ENCODE measurements at regions not wholly inside any gene's neighbourhood (a gene's known extent, or its start where the extent isn't known, plus 50 kb on each side); places are given as distances from the start of the nearest gene placed in this dataset.

- H3K4me3 ChIP-seq (ENCODE audit: low read length) = no peak overlapping the region
- peaks cover 33% of the 10 kb centered on the region for H3K4me1 ChIP-seq (ENCODE audit: insufficient read depth, low read length)
Observed at GRCh38 chr7:131238347-131238931, 89.2 kb upstream of the MKLN1 start.

GRCh38 chr7:131241386-131241785, 86.3 kb upstream of the MKLN1 start:
- Histone ChIP-seq H3K4me3 (ENCODE audit: low read length) (no peak overlapping the region), H3K27me3 (ENCODE audit: insufficient read depth, low read length) (no peaks in the 10 kb centered on the region), H3K9me3 (ENCODE audit: low read depth, low read length) (no peaks in the 10 kb centered on the region), H3K4me1 (ENCODE audit: insufficient read depth, low read length) (peaks cover 16% of the 10 kb centered on the region)

More at GRCh38 chr7:131238347-131238931, 89.2 kb upstream of the MKLN1 start:
- Histone ChIP-seq H3K27me3 (ENCODE audit: insufficient read depth, low read length) (no peaks in the 10 kb centered on the region), H3K9me3 (ENCODE audit: low read depth, low read length) (no peaks in the 10 kb centered on the region)

- H3K27me3 ChIP-seq (ENCODE audit: insufficient read depth, low read length) = no peaks in the 10 kb centered on the region
- H3K9me3 ChIP-seq (ENCODE audit: low read depth, low read length) = no peaks in the 10 kb centered on the region
- H3K4me1 ChIP-seq (ENCODE audit: insufficient read depth, low read length) = peaks cover 15% of the 10 kb centered on the region
- H3K4me3 ChIP-seq (ENCODE audit: low read length) = no peak overlapping the region
Observed at GRCh38 chr7:131242123-131242650, 85.5 kb upstream of the MKLN1 start.

GRCh38 chr7:131244259-131244852, 83.3 kb upstream of the MKLN1 start:
- Histone ChIP-seq H3K27me3 (ENCODE audit: insufficient read depth, low read length) (no peaks in the 10 kb centered on the region), H3K9me3 (ENCODE audit: low read depth, low read length) (no peaks in the 10 kb centered on the region), H3K4me3 (ENCODE audit: low read length) (no peak overlapping the region), H3K4me1 (ENCODE audit: insufficient read depth, low read length) (no peaks in the 10 kb centered on the region)

- H3K9me3 ChIP-seq (ENCODE audit: low read depth, low read length) = peaks cover 1% of the 10 kb centered on the region
- no peaks in the 10 kb centered on the region for H3K4me1 ChIP-seq (ENCODE audit: insufficient read depth, low read length)
Observed at GRCh38 chr7:131249003-131249402, 78.7 kb upstream of the MKLN1 start.

GRCh38 chr7:131249483-131249882, 78.2 kb upstream of the MKLN1 start:
- Histone ChIP-seq H3K4me1 (ENCODE audit: insufficient read depth, low read length) (no peaks in the 10 kb centered on the region), H3K9me3 (ENCODE audit: low read depth, low read length) (peaks cover 6% of the 10 kb centered on the region), H3K4me3 (ENCODE audit: low read length) (no peak overlapping the region), H3K27me3 (ENCODE audit: insufficient read depth, low read length) (no peaks in the 10 kb centered on the region)

More at GRCh38 chr7:131249003-131249402, 78.7 kb upstream of the MKLN1 start:
- no peaks in the 10 kb centered on the region for H3K27me3 ChIP-seq (ENCODE audit: insufficient read depth, low read length)
- H3K4me3 ChIP-seq (ENCODE audit: low read length) = no peak overlapping the region

- Histone ChIP-seq H3K9me3 (ENCODE audit: low read depth, low read length) (peaks cover 15% of the 10 kb centered on the region), H3K4me3 (ENCODE audit: low read length) (no peak overlapping the region), H3K4me1 (ENCODE audit: insufficient read depth, low read length) (no peaks in the 10 kb centered on the region), H3K27me3 (ENCODE audit: insufficient read depth, low read length) (no peaks in the 10 kb centered on the region)
Observed at GRCh38 chr7:131250331-131250730, 77.3 kb upstream of the MKLN1 start.

GRCh38 chr7:131251371-131251770, 76.3 kb upstream of the MKLN1 start:
- H3K4me3 ChIP-seq (ENCODE audit: low read length) = no peak overlapping the region
- no peaks in the 10 kb centered on the region for H3K4me1 ChIP-seq (ENCODE audit: insufficient read depth, low read length)
- H3K27me3 ChIP-seq (ENCODE audit: insufficient read depth, low read length) = no peaks in the 10 kb centered on the region
- H3K9me3 ChIP-seq (ENCODE audit: low read depth, low read length) = peaks cover 16% of the 10 kb centered on the region

GRCh38 chr7:131252976-131253375, 74.7 kb upstream of the MKLN1 start:
- no peaks in the 10 kb centered on the region for H3K27me3 ChIP-seq (ENCODE audit: insufficient read depth, low read length)
- H3K4me3 ChIP-seq (ENCODE audit: low read length) = no peak overlapping the region
- no peaks in the 10 kb centered on the region for H3K4me1 ChIP-seq (ENCODE audit: insufficient read depth, low read length)
- peaks cover 16% of the 10 kb centered on the region for H3K9me3 ChIP-seq (ENCODE audit: low read depth, low read length)

- Histone ChIP-seq H3K27me3 (ENCODE audit: insufficient read depth, low read length) (no peaks in the 10 kb centered on the region), H3K4me1 (ENCODE audit: insufficient read depth, low read length) (no peaks in the 10 kb centered on the region), H3K9me3 (ENCODE audit: low read depth, low read length) (peaks cover 16% of the 10 kb centered on the region), H3K4me3 (ENCODE audit: low read length) (no peak overlapping the region)
Observed at GRCh38 chr7:131254211-131254610, 73.5 kb upstream of the MKLN1 start.

- no peaks in the 10 kb centered on the region for H3K27me3 ChIP-seq (ENCODE audit: insufficient read depth, low read length)
- H3K4me1 ChIP-seq (ENCODE audit: insufficient read depth, low read length) = no peaks in the 10 kb centered on the region
- peaks cover 16% of the 10 kb centered on the region for H3K9me3 ChIP-seq (ENCODE audit: low read depth, low read length)
- H3K4me3 ChIP-seq (ENCODE audit: low read length) = no peak overlapping the region
Observed at GRCh38 chr7:131255242-131255641, 72.4 kb upstream of the MKLN1 start.

GRCh38 chr7:131261476-131261994, 66.1 kb upstream of the MKLN1 start:
- H3K4me1 ChIP-seq (ENCODE audit: insufficient read depth, low read length) = peaks cover 12% of the 10 kb centered on the region
- no peak overlapping the region for H3K4me3 ChIP-seq (ENCODE audit: low read length)
- no peaks in the 10 kb centered on the region for H3K27me3 ChIP-seq (ENCODE audit: insufficient read depth, low read length)
- no peaks in the 10 kb centered on the region for H3K9me3 ChIP-seq (ENCODE audit: low read depth, low read length)

GRCh38 chr7:131265227-131265626, 62.4 kb upstream of the MKLN1 start:
- no peaks in the 10 kb centered on the region for H3K9me3 ChIP-seq (ENCODE audit: low read depth, low read length)
- H3K27me3 ChIP-seq (ENCODE audit: insufficient read depth, low read length) = no peaks in the 10 kb centered on the region
- H3K4me1 ChIP-seq (ENCODE audit: insufficient read depth, low read length) = peaks cover 12% of the 10 kb centered on the region
- no peak overlapping the region for H3K4me3 ChIP-seq (ENCODE audit: low read length)

GRCh38 chr7:131267631-131268030, 60.0 kb upstream of the MKLN1 start:
- Histone ChIP-seq H3K9me3 (ENCODE audit: low read depth, low read length) (no peaks in the 10 kb centered on the region), H3K4me1 (ENCODE audit: insufficient read depth, low read length) (peaks cover 12% of the 10 kb centered on the region), H3K27me3 (ENCODE audit: insufficient read depth, low read length) (no peaks in the 10 kb centered on the region), H3K4me3 (ENCODE audit: low read length) (no peak overlapping the region)

GRCh38 chr7:131268906-131269305, 58.8 kb upstream of the MKLN1 start:
- no peaks in the 10 kb centered on the region for H3K9me3 ChIP-seq (ENCODE audit: low read depth, low read length)
- H3K27me3 ChIP-seq (ENCODE audit: insufficient read depth, low read length) = no peaks in the 10 kb centered on the region
- peaks cover 12% of the 10 kb centered on the region for H3K4me1 ChIP-seq (ENCODE audit: insufficient read depth, low read length)
- no peak overlapping the region for H3K4me3 ChIP-seq (ENCODE audit: low read length)

GRCh38 chr7:131272086-131272485, 55.6 kb upstream of the MKLN1 start:
- Histone ChIP-seq H3K27me3 (ENCODE audit: insufficient read depth, low read length) (no peaks in the 10 kb centered on the region), H3K9me3 (ENCODE audit: low read depth, low read length) (no peaks in the 10 kb centered on the region), H3K4me3 (ENCODE audit: low read length) (no peak overlapping the region), H3K4me1 (ENCODE audit: insufficient read depth, low read length) (no peaks in the 10 kb centered on the region)

All from mononuclear cell (primary cell).